ENCODE measurements at regions not wholly inside any gene's neighbourhood (a gene's known extent, or its start where the extent isn't known, plus 50 kb on each side); places are given as distances from the start of the nearest gene placed in this dataset.
"Not testable (repeated sequence)": the region's sequence is repeated elsewhere in the genome, so short reads cannot be mapped to it uniquely, and the experiment has no call there.

GRCh38 chr5:40277161-40277906, 402.4 kb upstream of the PTGER4 start:
- DNase-seq (ENCODE audit: low spot score) = no peak

GRCh38 chr5:40276426-40277102, 403.2 kb upstream of the PTGER4 start:
- DNase-seq (ENCODE audit: low spot score) = no peak

GRCh38 chr5:40274568-40274967, 405.1 kb upstream of the PTGER4 start:
- DNase-seq (ENCODE audit: low spot score) = no peak

- DNase-seq (ENCODE audit: low spot score) = peak; percentile 19
Observed at GRCh38 chr5:40273936-40274335, 405.8 kb upstream of the PTGER4 start.

GRCh38 chr5:40271476-40271875, 408.2 kb upstream of the PTGER4 start:
- DNase-seq (ENCODE audit: low spot score) = no peak

- DNase-seq (ENCODE audit: low spot score) = no peak
Observed at GRCh38 chr5:40270274-40270845, 409.4 kb upstream of the PTGER4 start.

- no peak for DNase-seq (ENCODE audit: low spot score)
Observed at GRCh38 chr5:40268088-40268487, 411.6 kb upstream of the PTGER4 start.

- no peak for DNase-seq (ENCODE audit: low spot score)
Observed at GRCh38 chr5:40266952-40267351, 412.8 kb upstream of the PTGER4 start.

GRCh38 chr5:40261984-40262383, 417.7 kb upstream of the PTGER4 start:
- DNase-seq (ENCODE audit: low spot score) = no peak

- DNase-seq (ENCODE audit: low spot score) = no peak
Observed at GRCh38 chr5:40260361-40260760, 419.4 kb upstream of the PTGER4 start.

GRCh38 chr5:40258222-40258621, 421.5 kb upstream of the PTGER4 start:
- no peak for DNase-seq (ENCODE audit: low spot score)

- DNase-seq (ENCODE audit: low spot score) = no peak
Observed at GRCh38 chr5:40240671-40241070, 439.0 kb upstream of the PTGER4 start.

GRCh38 chr5:40240111-40240510, 439.6 kb upstream of the PTGER4 start:
- DNase-seq (ENCODE audit: low spot score) = no peak

GRCh38 chr5:40238066-40238745, 441.5 kb upstream of the PTGER4 start:
- no peak for DNase-seq (ENCODE audit: low spot score)

- no peak for DNase-seq (ENCODE audit: low spot score)
Observed at GRCh38 chr5:40235471-40236400, 444.0 kb upstream of the PTGER4 start.

GRCh38 chr5:40233268-40233667, 446.4 kb upstream of the PTGER4 start:
- DNase-seq (ENCODE audit: low spot score) = no peak

- DNase-seq (ENCODE audit: low spot score) = no peak
Observed at GRCh38 chr5:40227931-40228330, 451.8 kb upstream of the PTGER4 start.

GRCh38 chr5:40227366-40227765, 452.3 kb upstream of the PTGER4 start:
- no peak for DNase-seq (ENCODE audit: low spot score)

GRCh38 chr5:40226906-40227305, 452.8 kb upstream of the PTGER4 start:
- no peak for DNase-seq (ENCODE audit: low spot score)

GRCh38 chr5:40225147-40225546, 454.6 kb upstream of the PTGER4 start:
- DNase-seq (ENCODE audit: low spot score) = not testable (repeated sequence)

- peak; percentile 63 for DNase-seq (ENCODE audit: low spot score)
Observed at GRCh38 chr5:40224421-40224820, 455.3 kb upstream of the PTGER4 start.

Data from A172 (cell line).